HEK293 (cell line): ENCODE measurements at regions not wholly inside any gene's neighbourhood (a gene's known extent, or its start where the extent isn't known, plus 50 kb on each side); places are given as distances from the start of the nearest gene placed in this dataset.

Experiments
- CTCF ChIA-PET: fragments of 350-600 bp; formaldehyde crosslinking; extraction: SDS; loops from one replicate; lab custom pipeline; 2021; ENCODE audit warnings: antibody characterized with exemption; lab: Yijun Ruan, JAX
- POLR2A ChIA-PET: fragments of 300-600 bp; formaldehyde crosslinking; extraction: SDS; loops from one replicate; lab custom pipeline; 2020; ENCODE audit warnings: antibody characterized with exemption, inconsistent platforms; lab: Yijun Ruan, JAX
- H3K27ac ChIP-seq: fragments of 200-500 bp; sonication (Bioruptor generic); 2 replicates; pipeline ENCODE4 v1.5.1; 2014; ENCODE audit warnings: low read depth, low read length, control low read depth, inconsistent platforms; ENCODE audit errors: extremely low read depth
- H3K36me3 ChIP-seq, 2 experiments: fragments of 200-500 bp in 1 of 2; sonication (Bioruptor generic) in 1 of 2; 1 replicate in 1 of 2; 2 replicates in 1 of 2; pipeline ENCODE4 v1.5.1; 2014 to 2017; ENCODE audit warnings: inconsistent platforms in 2 of 2, low read length in 2 of 2; ENCODE audit not compliant: control insufficient read depth in 2 of 2, insufficient read depth in 1 of 2
- H3K4me1 ChIP-seq: fragments of 200-500 bp; sonication (Bioruptor generic); 2 replicates; pipeline ENCODE4 v1.5.1; 2014; ENCODE audit warnings: mild to moderate bottlenecking, low read length, inconsistent platforms; ENCODE audit not compliant: control insufficient read depth, insufficient read depth
- H3K4me3 ChIP-seq: 2 replicates; pipeline ENCODE4 v1.5.1; 2011; ENCODE audit warnings: low read depth, mild to moderate bottlenecking, control low read depth, low read length, moderate library complexity
- H3K9me3 ChIP-seq: fragments of 200-500 bp; sonication (Bioruptor generic); 2 replicates; pipeline ENCODE4 v1.5.1; 2014; ENCODE audit warnings: low read depth, low read length, inconsistent platforms; ENCODE audit not compliant: control insufficient read depth, insufficient read depth
- GLI2 ChIP-seq: fragments of 450-650 bp; formaldehyde crosslinking; IDR thresholded peaks from 2 replicates; pipeline ENCODE4; 2017; ENCODE audit warnings: missing biosample characterization, missing genetic modification characterization, low read depth, borderline replicate concordance
- RBAK ChIP-seq: fragments of 450-650 bp; formaldehyde crosslinking; IDR thresholded peaks from 2 replicates; pipeline ENCODE4 v1.5.1; 2016; ENCODE audit warnings: missing biosample characterization, missing genetic modification characterization
- SCRT2 ChIP-seq: fragments of 450-650 bp; formaldehyde crosslinking; IDR thresholded peaks from 2 replicates; pipeline ENCODE4 v1.5.1; 2016; ENCODE audit warnings: missing biosample characterization, missing genetic modification characterization
- TCF7L2 ChIP-seq: IDR thresholded peaks from 2 replicates; pipeline ENCODE4 v1.6.1; 2011; ENCODE audit warnings: low read depth, mild to moderate bottlenecking, inconsistent platforms, low read length, moderate library complexity, borderline replicate concordance
- TRIM28 ChIP-seq: IDR thresholded peaks from 2 replicates; pipeline ENCODE4 v1.6.1; 2011; ENCODE audit warnings: low read length, control low read depth, borderline replicate concordance
- ZBTB7A ChIP-seq: fragments of 450-650 bp; formaldehyde crosslinking; IDR thresholded peaks from 2 replicates; pipeline ENCODE4 v1.5.1; 2016; ENCODE audit warnings: low read depth, missing biosample characterization, missing genetic modification characterization
- ZNF341 ChIP-seq: fragments of 450-650 bp; formaldehyde crosslinking; IDR thresholded peaks from 2 replicates; pipeline ENCODE4; 2016; ENCODE audit warnings: low read depth, missing biosample characterization, missing genetic modification characterization
- ZNF362 ChIP-seq: fragments of 450-650 bp; formaldehyde crosslinking; IDR thresholded peaks from 2 replicates; pipeline ENCODE4 v1.5.1; 2016; ENCODE audit warnings: missing biosample characterization, missing genetic modification characterization
- ZNF518A ChIP-seq: fragments of 450-650 bp; formaldehyde crosslinking; conservative IDR thresholded peaks from 2 replicates; pipeline ENCODE4 v1.5.1; 2016; ENCODE audit warnings: low read depth, missing biosample characterization, missing genetic modification characterization
- ZNF549 ChIP-seq: fragments of 450-650 bp; IDR thresholded peaks from 2 replicates; pipeline ENCODE4 v1.5.1; 2018; ENCODE audit warnings: missing biosample characterization, missing genetic modification characterization, mild to moderate bottlenecking, inconsistent platforms, moderate library complexity
- ZNF707 ChIP-seq: fragments of 450-650 bp; formaldehyde crosslinking; IDR thresholded peaks from 2 replicates; pipeline ENCODE4 v1.5.1; 2016; ENCODE audit warnings: missing biosample characterization, missing genetic modification characterization
- TF ChIP-seq, protein P1 (sequence below): fragments of 450-650 bp; formaldehyde crosslinking; IDR thresholded peaks from 2 replicates; pipeline ENCODE4 v1.5.1; 2017; ENCODE audit warnings: missing biosample characterization, missing genetic modification characterization
- TF ChIP-seq, protein P2 (sequence below): fragments of 450-650 bp; formaldehyde crosslinking; IDR thresholded peaks from 2 replicates; pipeline ENCODE4 v1.5.1; 2017; ENCODE audit warnings: missing biosample characterization, missing genetic modification characterization
- TF ChIP-seq, protein P3 (sequence below): fragments of 450-650 bp; formaldehyde crosslinking; IDR thresholded peaks from 2 replicates; pipeline ENCODE4 v1.5.1; 2016; ENCODE audit warnings: missing biosample characterization, missing genetic modification characterization

GRCh38 chr4:111792632-111793031 lies 352.6 kb upstream of the FAM241A start:
- no peak overlapping the region for H3K27ac ChIP-seq
- peaks cover 3% of the 10 kb centered on the region; the same call in 1 of the 2 replicates for H3K4me1 ChIP-seq
- POLR2A ChIA-PET = no interaction called here
- no peaks in the 10 kb centered on the region for H3K9me3 ChIP-seq
- H3K36me3 ChIP-seq = no peaks in the 10 kb centered on the region
- H3K4me3 ChIP-seq = no peak overlapping the region
- TF ChIP-seq TCF7L2 = peak; percentile 60; the same call in 1 of the 2 replicates
- no peak for TF ChIP-seq ZNF549 (tag by site-specific recombination)
- TF ChIP-seq, protein P1, sequence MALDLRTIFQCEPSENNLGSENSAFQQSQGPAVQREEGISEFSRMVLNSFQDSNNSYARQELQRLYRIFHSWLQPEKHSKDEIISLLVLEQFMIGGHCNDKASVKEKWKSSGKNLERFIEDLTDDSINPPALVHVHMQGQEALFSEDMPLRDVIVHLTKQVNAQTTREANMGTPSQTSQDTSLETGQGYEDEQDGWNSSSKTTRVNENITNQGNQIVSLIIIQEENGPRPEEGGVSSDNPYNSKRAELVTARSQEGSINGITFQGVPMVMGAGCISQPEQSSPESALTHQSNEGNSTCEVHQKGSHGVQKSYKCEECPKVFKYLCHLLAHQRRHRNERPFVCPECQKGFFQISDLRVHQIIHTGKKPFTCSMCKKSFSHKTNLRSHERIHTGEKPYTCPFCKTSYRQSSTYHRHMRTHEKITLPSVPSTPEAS (tag by site-specific recombination) = no peak
- TF ChIP-seq ZNF341 (tag by site-specific recombination) = peak; percentile 60
- TF ChIP-seq, protein P2, sequence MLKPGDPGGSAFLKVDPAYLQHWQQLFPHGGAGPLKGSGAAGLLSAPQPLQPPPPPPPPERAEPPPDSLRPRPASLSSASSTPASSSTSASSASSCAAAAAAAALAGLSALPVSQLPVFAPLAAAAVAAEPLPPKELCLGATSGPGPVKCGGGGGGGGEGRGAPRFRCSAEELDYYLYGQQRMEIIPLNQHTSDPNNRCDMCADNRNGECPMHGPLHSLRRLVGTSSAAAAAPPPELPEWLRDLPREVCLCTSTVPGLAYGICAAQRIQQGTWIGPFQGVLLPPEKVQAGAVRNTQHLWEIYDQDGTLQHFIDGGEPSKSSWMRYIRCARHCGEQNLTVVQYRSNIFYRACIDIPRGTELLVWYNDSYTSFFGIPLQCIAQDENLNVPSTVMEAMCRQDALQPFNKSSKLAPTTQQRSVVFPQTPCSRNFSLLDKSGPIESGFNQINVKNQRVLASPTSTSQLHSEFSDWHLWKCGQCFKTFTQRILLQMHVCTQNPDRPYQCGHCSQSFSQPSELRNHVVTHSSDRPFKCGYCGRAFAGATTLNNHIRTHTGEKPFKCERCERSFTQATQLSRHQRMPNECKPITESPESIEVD (tag by site-specific recombination) = peak; percentile 37; the same call in 1 of the 2 replicates
- TF ChIP-seq ZBTB7A (tag by site-specific recombination) = no peak
- no peak for TF ChIP-seq GLI2 (tag by site-specific recombination)
- peak; percentile 51; the same call in 1 of the 2 replicates for TF ChIP-seq TRIM28
- TF ChIP-seq, protein P3, sequence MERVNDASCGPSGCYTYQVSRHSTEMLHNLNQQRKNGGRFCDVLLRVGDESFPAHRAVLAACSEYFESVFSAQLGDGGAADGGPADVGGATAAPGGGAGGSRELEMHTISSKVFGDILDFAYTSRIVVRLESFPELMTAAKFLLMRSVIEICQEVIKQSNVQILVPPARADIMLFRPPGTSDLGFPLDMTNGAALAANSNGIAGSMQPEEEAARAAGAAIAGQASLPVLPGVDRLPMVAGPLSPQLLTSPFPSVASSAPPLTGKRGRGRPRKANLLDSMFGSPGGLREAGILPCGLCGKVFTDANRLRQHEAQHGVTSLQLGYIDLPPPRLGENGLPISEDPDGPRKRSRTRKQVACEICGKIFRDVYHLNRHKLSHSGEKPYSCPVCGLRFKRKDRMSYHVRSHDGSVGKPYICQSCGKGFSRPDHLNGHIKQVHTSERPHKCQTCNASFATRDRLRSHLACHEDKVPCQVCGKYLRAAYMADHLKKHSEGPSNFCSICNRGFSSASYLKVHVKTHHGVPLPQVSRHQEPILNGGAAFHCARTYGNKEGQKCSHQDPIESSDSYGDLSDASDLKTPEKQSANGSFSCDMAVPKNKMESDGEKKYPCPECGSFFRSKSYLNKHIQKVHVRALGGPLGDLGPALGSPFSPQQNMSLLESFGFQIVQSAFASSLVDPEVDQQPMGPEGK = no peak
- TF ChIP-seq RBAK = no peak
- no peak for TF ChIP-seq SCRT2
- TF ChIP-seq ZNF362 (tag by site-specific recombination) = no peak
- no peak for TF ChIP-seq ZNF707 (tag by site-specific recombination)
- TF ChIP-seq ZNF518A (tag by site-specific recombination) = no peak
- TF ChIP-seq, all 188 proteins: peak for 4
- CTCF ChIA-PET = interaction anchor here (1.2 kb wide), 1 partner anchor 59 kb away, joined by 4 read pairs; no protein-coding TSS in a partner anchor
